Peyer's patch (tissue), 4 donors: ENCODE measurements at regions not wholly inside any gene's neighbourhood (a gene's known extent, or its start where the extent isn't known, plus 50 kb on each side); places are given as distances from the start of the nearest gene placed in this dataset.

Experiments used
- CTCF ChIP-seq, 6 experiments: fragments of 450-650 bp in 4 of 6; fragments of 200-600 bp in 2 of 6; sonication (generic) in 1 of 6; IDR thresholded peaks; one replicate each; pipeline ENCODE4 v1.5.1; 2017 to 2019; ENCODE audit warnings: antibody characterized with exemption in 6 of 6, mild to moderate bottlenecking in 3 of 6, moderate library complexity in 1 of 6
- POLR2A ChIP-seq, 2 donors: fragments of 450-650 bp; IDR thresholded peaks; one replicate each; pipeline ENCODE4 v1.5.1; 2017; ENCODE audit warnings: antibody characterized with exemption in 2 of 2, mild to moderate bottlenecking in 2 of 2, moderate library complexity in 2 of 2

GRCh38 chr5:163978897-163979296, 473.5 kb downstream of the MAT2B start:
- TF ChIP-seq CTCF (IDR thresholded peaks at IDR 0.05) (peak in 2 of 6 experiments; percentile 21), POLR2A (IDR thresholded peaks at IDR 0.05) (no peak)
